GM12878 (cell line): ENCODE measurements at regions not wholly inside any gene's neighbourhood (a gene's known extent, or its start where the extent isn't known, plus 50 kb on each side); places are given as distances from the start of the nearest gene placed in this dataset.

ENCODE experiments used
- CTCF ChIP-seq, 3 experiments: IDR thresholded peaks in 2 of 3; conservative IDR thresholded peaks in 1 of 3; 2 replicates each; pipeline ENCODE4 v1.5.1; 2011; ENCODE audit warnings: low read depth in 3 of 3, low read length in 3 of 3, mild to moderate bottlenecking in 3 of 3, control low read depth in 2 of 3, moderate library complexity in 2 of 3, inconsistent platforms in 1 of 3, mixed read lengths in 1 of 3; ENCODE audit not compliant: control insufficient read depth in 2 of 3, insufficient read depth in 1 of 3; ENCODE audit errors: extremely low read depth in 1 of 3
- CUX1 ChIP-seq: IDR thresholded peaks from 2 replicates; pipeline ENCODE4 v1.6.1; 2012; ENCODE audit warnings: improper control_type of control experiment, low read depth, low read length; ENCODE audit not compliant: insufficient replicate concordance
- E2F8 ChIP-seq: fragments of 450-650 bp; IDR thresholded peaks from 2 replicates; pipeline ENCODE4 v1.6.1; 2018; ENCODE audit warnings: mild to moderate bottlenecking, low read depth, moderate library complexity; ENCODE audit not compliant: partially characterized antibody
- EZH2 ChIP-seq: IDR thresholded peaks from 2 replicates; pipeline ENCODE4 v1.6.1; 2012; ENCODE audit warnings: low read depth, mild to moderate bottlenecking, control low read depth, inconsistent platforms, low read length, borderline replicate concordance; ENCODE audit not compliant: control insufficient read depth
- FOXK2 ChIP-seq: fragments of 450-650 bp; IDR thresholded peaks from 2 replicates; pipeline ENCODE4 v1.6.1; 2017; ENCODE audit warnings: mild to moderate bottlenecking, moderate library complexity
- HCFC1 ChIP-seq: fragments of 150-350 bp; IDR thresholded peaks from 2 replicates; pipeline ENCODE4 v1.6.1; 2014; ENCODE audit warnings: low read length
- MXI1 ChIP-seq: fragments of 150-350 bp; IDR thresholded peaks from 2 replicates; pipeline ENCODE4 v1.6.1; 2011; ENCODE audit warnings: low read depth, mild to moderate bottlenecking, inconsistent platforms, low read length, improper control_type of control experiment
- MYC ChIP-seq: IDR thresholded peaks from 2 replicates; pipeline ENCODE4 v1.6.1; 2011; ENCODE audit warnings: mild to moderate bottlenecking, low read length, moderate library complexity, inconsistent platforms; ENCODE audit not compliant: insufficient read depth, insufficient replicate concordance, insufficient read length, severe bottlenecking
- POLR2A ChIP-seq: IDR thresholded peaks from 2 replicates; pipeline ENCODE4 v1.6.1; 2011; ENCODE audit warnings: low read depth, mild to moderate bottlenecking, low read length
- RAD21 ChIP-seq: IDR thresholded peaks from 2 replicates; pipeline ENCODE4 v1.6.1; 2011; ENCODE audit warnings: mild to moderate bottlenecking, low read depth, low read length, moderate library complexity; ENCODE audit not compliant: insufficient read depth
- REST ChIP-seq: IDR thresholded peaks from 2 replicates; pipeline ENCODE4 v1.6.1; 2012; ENCODE audit warnings: mild to moderate bottlenecking, low read depth, low read length
- RFX5 ChIP-seq: IDR thresholded peaks from 2 replicates; pipeline ENCODE4 v1.6.1; 2011; ENCODE audit warnings: low read depth, low read length, improper control_type of control experiment
- TAF1 ChIP-seq: IDR thresholded peaks from 2 replicates; pipeline ENCODE4 v1.6.1; 2011; ENCODE audit warnings: mild to moderate bottlenecking, low read depth, low read length, borderline replicate concordance
- WRNIP1 ChIP-seq: IDR thresholded peaks from 2 replicates; pipeline ENCODE4 v1.6.1; 2011; ENCODE audit warnings: low read depth, low read length, improper control_type of control experiment, borderline replicate concordance

GRCh38 chr4:185895351-185895750 is 83.4 kb upstream of the SORBS2 start:
- TF ChIP-seq WRNIP1 (no peak), MXI1 (no peak), E2F8 (no peak), CUX1 (no peak), CTCF (IDR thresholded peaks at IDR 0.05 in 2 of 3, conservative IDR thresholded peaks at IDR 0.05 in 1 of 3; ENCODE audit: control insufficient read depth in 2 of 3, extremely low read depth in 1 of 3, insufficient read depth in 1 of 3, low read depth in 3 of 3, low read length in 3 of 3) (no peak), HCFC1 (no peak), MYC (no peak), FOXK2 (no peak), RAD21 (no peak), RFX5 (no peak), POLR2A (no peak), TAF1 (no peak), REST (no peak), EZH2 (no peak)
